NCI-H82 (cell line): ENCODE measurements at regions not wholly inside any gene's neighbourhood (a gene's known extent, or its start where the extent isn't known, plus 50 kb on each side); places are given as distances from the start of the nearest gene placed in this dataset.
A peak's percentile ranks its signal among the peaks of the same experiment; 100 is the strongest.
"Not testable (repeated sequence)": the region's sequence is repeated elsewhere in the genome, so short reads cannot be mapped to it uniquely, and the experiment has no call there.

Source experiments
- DNase-seq: peaks from one replicate; lab custom pipeline; 2025; lab: John Stamatoyannopoulos, UW

DNA sequence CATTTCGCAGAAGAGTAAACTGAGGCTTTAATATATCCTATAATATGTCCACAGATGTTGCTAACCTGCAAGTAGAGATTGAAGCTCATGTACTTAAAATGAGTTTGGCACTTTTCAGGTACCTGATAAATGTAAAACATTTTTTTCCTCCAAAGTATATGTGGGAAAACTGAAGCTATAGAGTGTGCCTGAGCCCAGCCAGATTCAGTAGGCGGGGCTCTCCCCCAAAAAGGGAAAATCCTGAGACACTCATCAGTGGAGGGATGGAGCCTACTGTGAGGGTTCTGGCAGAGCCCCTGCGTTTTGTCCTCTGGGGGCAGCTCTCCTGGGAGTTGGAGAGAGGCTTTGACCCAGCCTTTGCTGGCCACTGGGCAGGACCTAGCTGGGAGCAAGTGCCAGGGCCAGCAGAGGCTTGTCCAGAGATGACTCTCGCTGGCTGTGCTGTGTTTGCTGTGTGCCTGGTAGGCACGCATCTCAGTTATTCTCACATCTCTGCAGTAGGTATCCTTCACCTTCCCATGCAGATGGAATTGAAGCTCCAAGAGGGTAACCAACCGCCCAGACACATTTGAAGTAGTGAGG, 81.1 kb upstream of the SPRY4 start:
- no peak for DNase-seq

DNA sequence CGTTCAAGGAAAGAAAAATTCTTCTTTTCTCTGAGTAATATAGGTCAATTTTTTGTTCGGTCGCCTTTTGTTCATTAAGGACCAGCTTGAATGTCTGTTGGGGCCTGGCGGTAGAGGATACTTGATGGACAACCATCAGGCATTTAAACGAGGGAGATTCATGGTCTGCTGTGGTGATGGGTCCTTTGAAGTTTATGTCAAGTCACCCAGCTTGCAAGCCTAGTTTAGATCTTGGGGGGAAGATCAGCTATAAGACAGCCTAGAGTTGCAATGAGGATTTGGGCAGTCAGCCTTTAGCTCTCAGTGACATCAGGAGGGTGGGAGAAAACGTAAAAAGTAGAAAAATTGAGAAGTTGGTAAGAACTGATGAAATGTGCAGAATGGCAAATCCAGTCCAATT, 80.2 kb upstream of the SPRY4 start:
- DNase-seq, result no peak

DNA sequence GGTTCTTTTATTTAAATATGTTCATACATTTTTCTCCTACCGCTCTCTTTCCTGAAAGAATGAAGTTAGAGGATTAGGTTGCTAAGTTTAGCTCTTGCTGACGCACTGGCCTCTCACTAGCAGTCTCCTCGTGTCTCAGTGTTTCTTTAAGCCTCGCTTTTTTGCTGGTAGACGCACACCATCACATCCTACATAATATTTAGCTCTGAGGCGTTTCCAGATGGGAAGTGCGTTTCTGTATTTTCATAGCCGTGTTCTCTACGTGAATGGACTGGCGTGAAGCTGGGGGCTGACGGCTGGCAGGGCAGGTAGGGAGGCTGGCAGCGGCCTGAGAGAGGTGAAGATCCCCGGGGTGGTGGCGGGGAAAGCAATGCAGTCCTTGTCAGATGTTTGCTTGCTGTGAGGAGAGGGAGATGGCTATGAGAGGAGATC, 79.2 kb upstream of the SPRY4 start:
- no peak for DNase-seq

DNA sequence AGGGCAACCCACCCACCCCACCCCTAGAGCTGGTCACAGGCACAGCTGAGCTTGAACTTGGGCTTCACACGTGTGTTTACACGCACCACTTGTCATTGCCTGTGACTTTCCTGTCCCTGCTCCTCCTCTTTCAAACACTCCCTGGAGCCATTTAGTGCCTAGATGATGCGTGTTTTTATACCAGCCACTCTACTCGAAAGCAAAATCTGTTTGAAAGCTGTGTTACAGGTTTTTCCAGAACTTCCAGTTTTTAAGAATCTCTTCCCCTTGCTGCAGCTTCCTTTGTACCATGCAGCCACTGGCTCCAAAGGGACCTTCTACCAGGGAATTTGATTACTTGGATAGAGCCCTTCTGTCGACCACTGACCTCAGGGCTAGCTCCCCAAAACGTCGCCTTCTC, 78.8 kb upstream of the SPRY4 start:
- no peak for DNase-seq

DNA sequence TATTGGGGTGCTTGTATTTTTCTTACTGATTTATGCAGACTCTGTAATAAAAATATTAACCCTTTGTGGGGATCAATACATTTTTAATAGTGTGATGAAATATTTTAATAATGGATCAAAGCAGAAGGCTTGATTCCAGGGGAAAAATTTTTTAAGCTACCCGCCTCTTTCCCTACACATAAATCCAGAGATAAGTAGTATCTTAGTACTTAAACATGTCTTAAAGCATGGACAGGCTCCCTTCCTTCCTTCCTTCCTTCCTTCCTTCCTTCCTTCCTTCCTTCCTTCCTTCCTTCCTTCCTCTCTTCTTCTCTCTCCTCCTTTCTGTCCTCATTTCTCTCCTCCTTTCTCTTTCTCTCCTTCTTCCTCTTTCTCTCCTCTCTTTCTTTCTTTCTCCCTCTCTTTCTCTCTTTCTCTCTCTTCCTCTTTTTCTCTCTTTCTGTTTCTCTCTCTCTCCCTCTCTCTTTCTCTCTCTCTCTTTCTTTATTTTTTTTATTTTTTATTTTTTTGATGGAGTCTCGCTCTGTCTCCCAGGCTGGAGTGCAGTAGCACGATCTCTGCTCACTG, 78.0 kb upstream of the SPRY4 start:
- no peak for DNase-seq

DNA sequence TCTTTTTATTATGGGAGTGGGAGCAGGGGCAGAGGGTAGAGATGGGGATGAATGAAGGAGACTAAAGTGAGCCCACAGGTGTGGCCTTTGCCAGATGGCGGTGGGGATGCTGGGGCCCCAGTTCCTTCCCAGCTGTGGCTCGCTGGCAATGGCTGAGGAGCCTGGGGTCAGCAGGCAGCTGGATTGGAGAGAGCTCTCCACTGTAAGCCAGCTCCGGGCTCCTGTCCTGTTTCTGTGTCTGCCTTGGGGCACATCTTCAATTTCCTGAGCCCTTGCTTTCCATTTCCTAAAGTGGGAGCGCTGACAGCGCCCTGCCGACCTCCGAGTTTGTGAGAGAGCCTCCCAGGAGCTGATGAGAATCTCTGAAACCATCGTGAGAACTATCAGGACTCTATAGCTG, 75.6 kb upstream of the SPRY4 start:
- no peak for DNase-seq

DNA sequence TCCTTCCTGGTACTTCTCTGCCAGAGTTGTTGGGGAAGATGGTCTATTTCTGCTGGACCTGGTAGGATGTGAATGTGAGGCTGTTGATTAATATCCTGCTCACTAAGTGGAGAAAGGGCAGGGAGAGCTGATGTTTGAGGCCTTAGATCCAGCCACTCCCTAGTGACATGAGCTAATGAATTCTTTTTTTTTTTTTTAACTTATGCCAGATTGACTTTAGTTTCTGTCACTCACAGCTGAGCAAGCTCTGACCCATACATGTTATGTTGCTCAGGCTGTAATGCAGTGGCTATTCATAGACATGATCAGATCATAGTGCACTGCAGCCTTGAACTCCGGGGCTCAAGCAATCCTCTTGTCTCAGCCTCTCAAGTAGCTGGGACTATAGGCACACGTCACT, 75.1 kb upstream of the SPRY4 start:
- DNase-seq, result no peak

DNA sequence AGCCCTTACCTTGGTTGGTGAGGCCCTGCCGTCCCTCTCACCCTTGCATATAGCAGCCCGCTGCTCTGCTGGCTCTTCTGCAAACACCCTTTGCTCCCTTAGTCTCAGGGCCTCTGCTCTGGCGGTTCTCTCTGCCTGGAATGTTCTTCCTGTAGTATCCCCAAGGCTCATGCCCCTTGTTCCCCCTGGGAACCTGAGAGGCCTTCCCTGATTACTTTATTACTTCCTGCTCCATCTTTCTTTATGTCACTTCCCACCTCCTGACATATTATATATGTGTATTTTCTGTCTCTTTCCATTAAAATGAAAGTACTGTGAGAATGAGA, 73.9 kb upstream of the SPRY4 start:
- DNase-seq, result no peak

DNA sequence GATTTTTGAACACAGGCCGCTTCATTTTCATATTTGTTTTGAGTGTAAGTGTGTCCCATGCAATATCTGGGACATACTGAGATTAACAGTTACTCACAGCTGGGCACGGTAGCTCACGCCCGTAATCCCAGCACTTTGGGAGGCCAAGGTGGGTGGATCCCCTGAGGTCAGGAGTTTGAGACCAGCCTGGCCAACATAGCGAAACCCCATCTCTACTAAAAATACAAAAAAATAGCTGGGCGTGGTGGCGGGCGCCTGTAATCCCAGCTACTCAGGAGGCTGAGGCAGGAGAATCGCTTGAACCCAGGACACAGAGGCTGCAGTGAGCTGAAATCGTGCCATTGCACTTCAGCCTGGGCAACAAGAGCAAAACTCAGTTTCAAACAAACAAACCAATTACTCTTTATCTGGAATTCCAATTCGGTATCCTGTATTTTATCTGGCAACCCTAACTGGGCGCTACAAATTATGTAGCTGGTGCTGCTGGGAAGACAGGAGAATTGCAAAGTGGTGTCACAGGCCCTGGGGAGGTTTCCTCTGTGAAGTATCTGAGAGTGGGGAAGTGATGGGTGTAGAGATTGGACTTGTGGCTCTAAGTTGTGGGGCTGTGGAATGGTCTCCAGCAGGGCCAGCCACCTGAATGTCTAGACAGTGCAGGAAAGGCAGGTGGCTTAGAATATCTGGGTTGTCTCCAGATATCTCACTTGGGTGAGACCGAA, 73.3 kb upstream of the SPRY4 start:
- DNase-seq, result not testable (repeated sequence)

DNA sequence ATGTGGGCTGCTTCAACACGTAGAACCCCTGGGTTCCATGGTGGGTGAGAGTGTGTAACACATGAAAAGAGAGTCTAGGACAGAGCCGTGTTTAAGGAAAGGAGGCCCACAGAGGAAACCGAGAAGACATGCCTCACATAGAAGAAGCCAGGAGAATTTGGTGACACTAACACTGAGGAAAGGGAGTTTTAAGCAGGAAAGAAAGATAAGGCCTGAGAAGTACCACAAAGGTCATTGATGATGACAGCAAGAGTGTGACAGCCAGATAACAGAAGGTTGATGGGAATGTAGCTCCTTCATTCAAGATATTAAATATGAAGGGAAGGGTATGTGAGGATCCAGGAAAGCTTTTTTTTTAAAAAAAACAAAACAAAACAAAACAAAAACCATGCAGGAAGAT, 72.4 kb upstream of the SPRY4 start:
- no peak for DNase-seq

DNA sequence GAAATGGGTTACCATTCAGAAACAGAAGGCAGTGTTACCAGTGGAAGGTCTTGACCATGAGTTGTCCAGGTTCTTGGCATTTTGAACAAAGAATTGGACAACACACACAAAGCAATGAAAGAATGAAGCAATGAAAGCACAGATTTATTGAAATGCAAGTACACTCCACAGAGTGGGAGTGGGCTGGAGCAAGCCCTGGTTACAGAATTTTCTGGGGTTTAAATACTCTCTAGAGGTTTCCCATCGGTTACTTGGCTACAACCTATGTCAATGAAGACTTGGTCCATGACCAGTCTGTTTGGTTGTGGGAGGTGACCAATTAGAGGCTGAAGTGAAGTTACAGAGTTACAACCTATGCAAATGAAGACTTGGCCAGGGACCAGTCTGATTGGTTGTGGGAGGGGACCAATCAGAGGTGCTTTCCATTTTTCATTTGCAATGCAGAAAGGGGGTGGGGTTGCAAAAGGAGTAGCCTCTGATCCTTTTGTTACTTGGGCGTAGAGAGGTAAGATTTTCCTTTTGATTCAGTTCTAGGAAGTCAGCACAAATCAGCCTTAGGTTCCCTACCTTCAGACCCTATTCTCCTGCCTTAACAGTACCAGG, 71.7 kb upstream of the SPRY4 start:
- DNase-seq, result no peak

DNA sequence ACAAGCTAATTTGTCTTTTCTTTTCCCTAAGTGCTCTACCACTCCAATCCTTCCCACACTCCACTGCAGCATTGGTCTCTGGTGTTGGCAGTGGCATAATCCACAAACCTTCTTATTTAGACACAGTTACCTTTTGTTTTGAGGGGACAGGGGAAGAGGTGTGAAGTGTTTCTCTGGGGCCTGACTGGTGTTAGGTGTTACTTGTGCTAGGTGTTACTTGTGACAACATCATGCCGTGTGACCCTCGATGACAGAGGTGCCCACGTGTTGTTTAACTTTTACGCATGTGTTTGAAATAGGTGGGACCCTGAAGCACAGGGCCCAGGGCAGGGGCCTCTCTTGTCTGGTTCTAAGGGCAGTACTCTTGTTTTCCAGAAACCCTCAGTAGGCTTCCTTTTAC, 70.5 kb upstream of the SPRY4 start:
- no peak for DNase-seq

DNA sequence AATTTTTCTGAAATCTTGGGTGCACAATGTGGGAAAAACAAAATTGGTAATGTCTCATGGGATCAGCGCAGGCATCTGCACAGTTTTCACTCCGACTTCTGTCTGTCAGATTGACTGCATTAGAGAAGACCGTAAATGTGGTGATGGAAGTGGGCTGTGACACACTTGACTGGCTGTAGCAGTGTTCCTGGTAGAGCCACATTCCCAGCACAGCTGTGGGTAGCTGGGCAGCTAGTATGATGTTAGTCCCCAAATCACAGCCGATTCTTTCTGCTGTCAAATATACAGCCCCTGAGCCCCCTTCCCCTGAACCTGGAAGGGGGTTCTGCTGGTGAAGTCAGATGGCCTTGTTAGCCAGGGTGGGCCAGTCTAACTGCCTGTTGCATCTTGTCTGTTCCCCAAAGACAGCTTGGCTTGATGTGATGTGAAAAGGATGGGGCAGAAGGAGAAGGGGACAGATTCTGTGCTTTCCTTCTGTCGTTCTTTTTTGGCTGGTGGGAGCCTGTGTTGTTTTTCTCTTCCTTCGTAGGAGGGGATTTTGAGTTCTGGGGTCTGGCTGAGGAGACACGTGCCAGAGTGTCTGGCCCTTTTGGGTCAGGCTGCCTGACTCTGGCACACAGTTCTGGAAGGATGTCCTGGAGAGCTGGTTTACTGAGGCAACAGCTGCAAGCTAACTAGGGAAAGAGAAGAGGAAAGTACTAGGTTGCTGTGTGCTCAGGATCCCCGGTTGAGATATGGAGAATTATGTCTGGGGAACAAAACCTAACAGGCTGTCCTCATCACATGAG, 66.4 kb upstream of the SPRY4 start:
- no peak for DNase-seq

DNA sequence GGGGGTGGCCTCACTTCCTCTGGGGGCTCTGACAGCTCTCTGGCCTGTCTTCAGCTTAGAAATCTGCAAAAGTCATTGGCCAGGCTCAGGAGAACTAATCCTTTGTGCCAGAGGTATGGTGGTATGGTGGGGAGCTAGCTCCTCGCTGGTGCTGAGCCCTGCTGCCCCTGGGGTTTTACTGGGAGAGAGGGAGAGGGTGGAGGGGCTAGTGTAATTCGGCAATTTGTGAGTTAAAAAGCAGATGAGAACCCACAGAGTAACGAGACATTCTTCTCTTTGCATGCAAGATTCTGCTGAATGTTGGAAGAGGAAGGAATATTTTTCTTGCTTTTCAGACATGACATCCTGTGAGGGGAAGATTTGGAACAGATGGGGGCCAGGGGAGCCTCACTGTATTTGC, 65.5 kb upstream of the SPRY4 start:
- DNase-seq, result peak; percentile 24

DNA sequence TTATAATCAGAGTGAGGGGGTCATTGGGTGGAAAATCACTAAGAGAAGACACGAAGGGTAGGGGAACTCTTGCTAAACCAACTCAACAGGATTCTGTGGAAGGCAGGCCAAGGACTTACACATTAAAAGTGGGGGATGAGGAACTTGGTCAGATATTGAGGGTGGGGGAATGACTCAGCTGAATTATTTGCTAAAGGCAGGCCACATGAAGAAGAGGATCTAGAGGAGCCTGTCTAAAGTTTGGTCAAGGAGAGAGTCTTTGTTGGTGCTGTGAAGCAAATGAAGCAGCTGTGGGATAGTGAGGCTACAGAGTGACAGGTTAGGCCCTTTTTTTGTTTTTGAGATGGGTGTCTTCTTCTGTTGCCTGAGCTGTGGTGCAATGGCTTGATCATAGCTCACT, 63.9 kb upstream of the SPRY4 start:
- DNase-seq, result no peak

DNA sequence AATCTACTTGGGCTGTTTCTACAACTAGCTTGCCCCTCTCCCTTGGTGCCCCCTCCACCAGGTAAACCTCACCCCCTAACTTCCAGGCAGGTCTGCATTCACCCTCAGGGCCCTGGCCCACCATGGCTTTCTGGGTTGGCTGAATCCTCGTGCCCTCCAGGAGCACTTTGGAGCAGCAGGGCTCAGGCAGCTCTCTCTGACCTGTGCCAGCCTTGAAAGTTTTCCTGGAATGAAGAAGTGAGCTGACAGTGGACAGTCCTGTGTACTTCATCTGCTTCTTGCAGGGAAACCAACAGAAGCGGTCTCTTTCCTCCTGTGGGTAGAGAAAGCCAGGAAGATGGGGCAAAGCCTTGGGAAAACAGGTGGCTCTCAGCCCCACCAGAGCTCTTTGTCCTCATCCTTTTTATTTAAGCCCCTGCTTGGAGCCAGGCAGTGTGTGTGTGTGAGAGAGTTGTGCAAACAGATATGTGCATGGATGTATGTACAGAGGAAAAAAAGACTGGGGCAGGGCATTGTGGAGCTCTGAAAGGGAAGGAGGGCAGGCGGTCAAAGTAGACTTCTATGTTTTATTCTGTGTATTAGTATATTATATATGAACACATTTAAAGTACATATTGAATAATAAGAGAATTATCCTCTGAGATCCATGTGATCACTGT, 62.3 kb upstream of the SPRY4 start:
- peak; percentile 43 for DNase-seq

DNA sequence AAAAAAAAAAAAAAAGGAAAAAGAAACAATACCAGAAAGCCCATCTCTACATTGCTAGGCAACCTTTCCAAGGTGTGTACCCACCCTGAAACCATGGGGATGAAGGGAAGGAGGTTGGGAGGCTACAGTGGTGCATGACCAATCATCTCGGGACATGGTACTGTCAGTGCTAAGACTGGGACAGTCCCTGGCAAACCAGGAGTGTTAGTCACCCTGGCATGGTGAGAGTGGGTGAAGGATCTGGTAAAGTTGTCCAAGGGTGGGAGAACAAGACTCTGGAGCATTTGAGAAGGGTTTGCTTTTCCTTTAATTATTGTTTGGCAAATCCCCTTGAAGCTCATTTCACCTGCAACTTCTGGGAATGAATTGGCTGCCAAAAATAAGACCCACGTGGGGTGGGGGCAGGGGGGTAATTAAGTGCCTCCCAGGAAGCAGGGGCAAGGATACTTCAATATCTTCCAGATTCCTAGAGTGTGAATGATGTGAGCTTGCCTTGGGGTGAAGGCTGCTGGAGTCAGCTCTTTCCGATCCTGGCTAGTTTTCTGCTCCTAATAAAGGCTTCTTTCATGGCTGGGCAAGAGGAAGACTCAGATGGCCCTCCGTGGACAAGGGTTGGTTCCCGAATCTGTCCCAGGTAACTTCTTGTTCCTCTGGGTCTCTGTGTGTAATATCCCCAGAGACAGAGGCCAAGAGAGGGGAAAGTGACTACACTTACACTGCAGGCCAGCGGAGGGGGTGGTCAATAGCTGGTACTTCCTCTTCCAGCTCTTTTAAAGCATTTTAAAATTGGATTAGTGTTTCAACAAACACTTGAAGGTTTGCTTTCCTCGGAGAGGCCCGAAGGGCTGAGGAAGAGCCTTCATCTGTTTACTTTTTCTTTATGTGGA, 61.6 kb upstream of the SPRY4 start:
- DNase-seq, result peak; percentile 65

DNA sequence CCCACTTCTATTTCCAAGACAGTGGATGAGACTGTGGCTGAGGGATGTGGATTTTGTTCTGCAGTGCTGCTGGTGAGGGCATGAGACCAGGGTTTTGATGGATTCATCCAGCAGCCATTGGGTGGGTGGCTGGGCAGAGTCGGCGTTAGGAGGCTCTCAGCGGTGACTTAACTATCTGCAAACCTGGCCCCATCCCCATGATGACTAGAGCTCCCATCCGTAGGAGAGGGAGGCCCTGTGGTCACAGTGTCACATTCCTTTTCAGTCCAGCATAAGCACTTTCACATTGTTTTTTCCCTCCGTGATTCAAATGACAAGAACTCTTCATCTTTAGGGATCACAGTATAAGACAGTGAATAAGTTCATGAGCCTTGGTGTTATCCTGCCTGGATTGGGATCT, 60.4 kb upstream of the SPRY4 start:
- no peak for DNase-seq

DNA sequence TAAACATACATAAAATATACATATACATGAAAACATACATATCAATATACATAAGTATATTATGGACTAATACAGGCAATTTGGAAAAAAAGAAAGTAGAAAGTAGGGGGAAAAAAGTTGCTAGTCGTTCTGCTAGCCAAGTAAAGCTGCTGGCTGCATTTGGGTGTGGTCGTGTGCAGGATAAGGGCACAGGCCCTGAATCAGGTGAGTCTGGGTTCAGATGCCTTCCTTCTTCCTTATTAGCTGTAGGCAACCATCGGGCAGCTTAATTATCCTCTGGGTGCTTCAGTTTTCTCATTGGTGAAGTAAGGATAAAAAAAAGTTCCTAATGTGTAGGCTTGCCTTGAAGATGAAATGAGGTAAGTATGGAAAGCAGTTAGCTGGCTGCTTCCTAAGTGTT, 59.2 kb upstream of the SPRY4 start:
- no peak for DNase-seq

DNA sequence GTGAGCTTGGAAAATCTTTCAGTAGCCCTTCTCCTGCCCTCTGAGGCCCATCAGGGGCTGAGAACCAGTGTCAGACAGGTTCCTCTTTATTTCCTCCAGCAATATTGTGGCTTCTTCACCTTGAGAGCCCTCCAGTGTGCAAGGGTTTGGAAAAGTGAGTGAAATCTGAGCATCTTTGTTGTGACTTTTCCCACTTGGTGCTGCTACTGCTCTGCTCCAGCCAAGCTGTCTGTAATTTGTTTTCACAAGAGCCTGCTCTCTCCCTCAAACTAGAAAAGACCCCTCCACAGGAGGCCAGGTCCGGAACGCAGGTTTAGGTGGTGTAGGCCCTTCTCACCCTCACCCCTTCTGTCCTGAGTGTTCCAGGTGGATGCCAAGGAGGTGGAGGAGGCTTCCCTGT, 57.4 kb upstream of the SPRY4 start:
- DNase-seq, result no peak
